GF-D8 (cell line): ENCODE measurements at regions not wholly inside any gene's neighbourhood (a gene's known extent, or its start where the extent isn't known, plus 50 kb on each side); places are given as distances from the start of the nearest gene placed in this dataset.

Source experiments
- DNase-seq: peaks from one replicate; lab custom pipeline; 2025; lab: John Stamatoyannopoulos, UW

- DNase-seq, result no peak
These were observed 129.7 kb downstream of the FAXC start for GRCh38 chr6:99219788-99220187.

- no peak for DNase-seq
These were observed 132.5 kb downstream of the FAXC start for GRCh38 chr6:99216959-99217358.

GRCh38 chr6:99195986-99196655, 153.4 kb downstream of the FAXC start:
- no peak for DNase-seq

- DNase-seq, result no peak
These were observed 156.9 kb downstream of the FAXC start for GRCh38 chr6:99192561-99192960.

GRCh38 chr6:99189823-99190721, 159.4 kb downstream of the FAXC start:
- no peak for DNase-seq

GRCh38 chr6:99187429-99187828, 162.0 kb downstream of the FAXC start:
- DNase-seq, result no peak

- no peak for DNase-seq
These were observed 163.1 kb downstream of the FAXC start for GRCh38 chr6:99186417-99186816.

GRCh38 chr6:99185525-99185924, 163.9 kb downstream of the FAXC start:
- DNase-seq, result no peak

GRCh38 chr6:99184696-99185095, 164.8 kb downstream of the FAXC start:
- no peak for DNase-seq

GRCh38 chr6:99183066-99183465, 166.4 kb downstream of the FAXC start:
- DNase-seq, result no peak

GRCh38 chr6:99181174-99181573, 168.3 kb downstream of the FAXC start:
- no peak for DNase-seq

- DNase-seq, result no peak
These were observed 171.3 kb downstream of the FAXC start for GRCh38 chr6:99178168-99178567.

- DNase-seq, result no peak
These were observed 171.7 kb downstream of the FAXC start for GRCh38 chr6:99177736-99178135.

GRCh38 chr6:99165838-99166237, 183.6 kb downstream of the FAXC start:
- no peak for DNase-seq

- no peak for DNase-seq
These were observed 197.2 kb downstream of the FAXC start for GRCh38 chr6:99152347-99152643.

- no peak for DNase-seq
These were observed 197.7 kb downstream of the FAXC start for GRCh38 chr6:99151634-99152346.

GRCh38 chr6:99148761-99149160, 200.7 kb downstream of the FAXC start:
- no peak for DNase-seq

GRCh38 chr6:99148111-99148510, 200.4 kb upstream of the FBXL4 start:
- no peak for DNase-seq

GRCh38 chr6:99147206-99147605, 199.5 kb upstream of the FBXL4 start:
- no peak for DNase-seq

- no peak for DNase-seq
These were observed 199.0 kb upstream of the FBXL4 start for GRCh38 chr6:99146711-99147110.

GRCh38 chr6:99145738-99146137, 198.0 kb upstream of the FBXL4 start:
- DNase-seq, result no peak

GRCh38 chr6:99143108-99143861, 195.5 kb upstream of the FBXL4 start:
- no peak for DNase-seq
